Fibroblast of pulmonary artery (primary cell): ENCODE measurements at regions not wholly inside any gene's neighbourhood (a gene's known extent, or its start where the extent isn't known, plus 50 kb on each side); places are given as distances from the start of the nearest gene placed in this dataset.
A peak's percentile ranks its signal among the peaks of the same experiment; 100 is the strongest.
"Not testable (repeated sequence)": the region's sequence is repeated elsewhere in the genome, so short reads cannot be mapped to it uniquely, and the experiment has no call there.

Source experiments
- DNase-seq: peaks from one replicate; pipeline ENCODE4 v3.0.0-alpha.2; 2010; ENCODE audit warnings: low read depth
- H3K4me3 ChIP-seq: replicated peaks from 2 replicates; pipeline ENCODE4 v1.5.1; 2011; ENCODE audit warnings: low read depth, mild to moderate bottlenecking, control low read depth, low read length, moderate library complexity
- TF ChIP-seq, protein P1 (sequence below): IDR thresholded peaks from 2 replicates; pipeline ENCODE4 v1.5.1; 2011; ENCODE audit warnings: mild to moderate bottlenecking, control low read depth, low read length, inconsistent platforms; ENCODE audit errors: missing control alignments

GRCh38 chr2:122077771-122078170, 322.3 kb downstream of the TSN start:
- H3K4me3 ChIP-seq: no peak overlapping the region
- no peak for DNase-seq
- TF ChIP-seq, protein P1, sequence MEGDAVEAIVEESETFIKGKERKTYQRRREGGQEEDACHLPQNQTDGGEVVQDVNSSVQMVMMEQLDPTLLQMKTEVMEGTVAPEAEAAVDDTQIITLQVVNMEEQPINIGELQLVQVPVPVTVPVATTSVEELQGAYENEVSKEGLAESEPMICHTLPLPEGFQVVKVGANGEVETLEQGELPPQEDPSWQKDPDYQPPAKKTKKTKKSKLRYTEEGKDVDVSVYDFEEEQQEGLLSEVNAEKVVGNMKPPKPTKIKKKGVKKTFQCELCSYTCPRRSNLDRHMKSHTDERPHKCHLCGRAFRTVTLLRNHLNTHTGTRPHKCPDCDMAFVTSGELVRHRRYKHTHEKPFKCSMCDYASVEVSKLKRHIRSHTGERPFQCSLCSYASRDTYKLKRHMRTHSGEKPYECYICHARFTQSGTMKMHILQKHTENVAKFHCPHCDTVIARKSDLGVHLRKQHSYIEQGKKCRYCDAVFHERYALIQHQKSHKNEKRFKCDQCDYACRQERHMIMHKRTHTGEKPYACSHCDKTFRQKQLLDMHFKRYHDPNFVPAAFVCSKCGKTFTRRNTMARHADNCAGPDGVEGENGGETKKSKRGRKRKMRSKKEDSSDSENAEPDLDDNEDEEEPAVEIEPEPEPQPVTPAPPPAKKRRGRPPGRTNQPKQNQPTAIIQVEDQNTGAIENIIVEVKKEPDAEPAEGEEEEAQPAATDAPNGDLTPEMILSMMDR: no peak

- TF ChIP-seq, protein P1: no peak
- H3K4me3 ChIP-seq: no peak overlapping the region
- DNase-seq: peak; percentile 76
These were observed 323.0 kb downstream of the TSN start for GRCh38 chr2:122078451-122078850.

DNA sequence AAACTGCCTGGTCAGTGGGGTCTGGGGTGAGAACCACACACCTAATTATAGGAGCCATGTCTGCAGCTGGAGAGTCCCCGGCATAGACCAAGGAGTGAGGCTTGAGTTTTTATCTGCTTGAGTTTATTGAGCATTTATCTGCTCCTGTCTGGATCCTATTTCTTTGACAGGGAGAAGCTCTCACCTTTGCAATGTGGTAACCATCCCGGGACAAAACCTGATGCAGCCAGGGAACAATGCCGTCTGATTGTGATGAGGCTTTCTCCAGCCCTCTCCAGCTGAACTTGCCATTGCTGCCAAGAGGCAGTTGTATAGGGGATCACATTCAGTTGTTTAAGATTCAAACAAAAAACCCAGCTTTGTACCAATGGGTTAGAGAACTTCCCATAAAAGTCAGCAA, 324.4 kb downstream of the TSN start:
- no peak for DNase-seq
- TF ChIP-seq, protein P1: no peak
- H3K4me3 ChIP-seq: no peak overlapping the region

DNA sequence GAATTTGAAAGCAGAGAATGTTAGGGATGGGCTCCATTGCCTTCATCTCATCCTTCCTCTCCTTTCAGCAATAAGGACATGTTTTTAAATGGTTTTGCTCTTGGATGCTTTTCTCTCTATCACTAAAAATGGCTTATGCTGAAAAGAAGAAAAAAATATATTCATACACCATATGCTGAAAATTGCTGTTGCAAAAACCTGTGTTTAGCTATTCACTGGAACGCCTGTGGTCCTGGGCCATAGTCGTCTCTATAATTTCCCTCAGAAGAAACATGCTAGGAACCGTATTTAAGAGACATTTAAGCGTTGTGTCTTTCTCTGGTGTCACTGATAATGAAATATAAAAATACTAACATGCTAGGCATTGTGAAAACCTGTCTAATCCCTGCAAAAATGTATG, 324.9 kb downstream of the TSN start:
- no peak overlapping the region for H3K4me3 ChIP-seq
- DNase-seq: no peak
- TF ChIP-seq, protein P1: no peak

DNA sequence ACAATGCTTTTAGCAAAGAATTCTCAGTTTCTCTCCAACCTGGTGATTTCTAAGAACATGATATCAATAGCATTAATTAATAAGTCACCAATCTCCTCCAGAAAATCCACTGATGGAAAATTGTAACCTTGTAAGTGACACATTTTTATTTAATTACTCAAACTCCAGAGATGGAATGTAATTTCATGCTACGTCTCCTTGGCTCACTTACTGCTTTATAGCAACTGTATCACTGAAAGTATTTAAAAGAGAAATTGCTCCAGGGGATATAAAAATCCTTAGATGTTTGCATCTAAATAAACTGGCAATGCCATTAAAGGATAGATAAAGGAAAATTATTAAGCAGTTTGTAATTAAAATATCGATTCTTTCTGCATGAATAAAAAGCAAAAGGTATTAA, 325.4 kb downstream of the TSN start:
- TF ChIP-seq, protein P1: no peak
- no peak overlapping the region for H3K4me3 ChIP-seq
- DNase-seq: no peak

GRCh38 chr2:122081751-122082150, 326.3 kb downstream of the TSN start:
- DNase-seq: no peak
- H3K4me3 ChIP-seq: no peak overlapping the region
- TF ChIP-seq, protein P1: no peak

GRCh38 chr2:122083256-122084048, 328.0 kb downstream of the TSN start:
- no peak overlapping the region for H3K4me3 ChIP-seq
- TF ChIP-seq, protein P1: no peak
- no peak for DNase-seq

GRCh38 chr2:122085672-122086071, 330.2 kb downstream of the TSN start:
- H3K4me3 ChIP-seq, DNase-seq: not testable (repeated sequence)
